Right lobe of liver (tissue), 6 donors: ENCODE measurements at regions not wholly inside any gene's neighbourhood (a gene's known extent, or its start where the extent isn't known, plus 50 kb on each side); places are given as distances from the start of the nearest gene placed in this dataset.
"Not testable (repeated sequence)": the region's sequence is repeated elsewhere in the genome, so short reads cannot be mapped to it uniquely, and the experiment has no call there.

Source experiments
- ATAC-seq, 4 donors: fragments of 200-7000 bp; cut with Tn5 transposase; one replicate each; pipeline ENCODE4 v1.9.1; 2020; ENCODE audit warnings: mild to moderate bottlenecking in 4 of 4, moderate library complexity in 4 of 4
- DNase-seq, 3 donors: peaks; one replicate each; pipeline ENCODE4 v3.0.0-alpha.2; 2020
- H3K27ac ChIP-seq, 3 donors: fragments of 200-600 bp; one replicate each; pipeline ENCODE4 v1.8.0; 2022
- H3K27me3 ChIP-seq, 2 donors: fragments of 200-600 bp; one replicate each; pipeline ENCODE4 v1.8.0; 2022
- H3K36me3 ChIP-seq, 4 donors: fragments of 200-600 bp; sonication (generic) in 1 of 4; one replicate each; pipeline versions ENCODE4 v1.5.1 to v1.8.0; 2017 to 2022; ENCODE audit warnings: control low read depth in 1 of 4
- H3K4me1 ChIP-seq, 4 donors: fragments of 200-600 bp; sonication (generic) in 1 of 4; one replicate each; pipeline versions ENCODE4 v1.5.1 to v1.8.0; 2017 to 2022; ENCODE audit warnings: control low read depth in 1 of 4
- H3K4me3 ChIP-seq, 3 donors: fragments of 200-600 bp; one replicate each; pipeline ENCODE4 v1.8.0; 2022
- H3K9me3 ChIP-seq, 4 donors: fragments of 200-600 bp; sonication (generic) in 1 of 4; one replicate each; pipeline versions ENCODE4 v1.5.1 to v1.8.0; 2017 to 2022; ENCODE audit warnings: control low read depth in 1 of 4
- CTCF ChIP-seq, 4 donors: fragments of 200-600 bp in 3 of 4; fragments of 450-650 bp in 1 of 4; IDR thresholded peaks; one replicate each; pipeline versions ENCODE4 v1.5.1 to v1.8.0; 2016 to 2022; ENCODE audit warnings: antibody characterized with exemption in 4 of 4, mild to moderate bottlenecking in 2 of 4
- POLR2A ChIP-seq: fragments of 450-650 bp; IDR thresholded peaks from one replicate; pipeline ENCODE4 v1.6.1; 2017; ENCODE audit warnings: antibody characterized with exemption, mild to moderate bottlenecking
- WGBS: methylation state at CpG from one replicate; pipeline ENCODE4 v1.1.6; 2018; ENCODE audit warnings: low coverage, low lambda C conversion rate; ENCODE audit not compliant: insufficient coverage; ENCODE audit errors: missing lambda C conversion rate; 5-methylcytosine and 5-hydroxymethylcytosine counted together
- intact Hi-C, 2 donors: fragments of 100-400 bp; cut with DNase I; formaldehyde crosslinking; loops; one replicate each; pipeline versions ENCODE4 v1.11.2 to v1.14.1; 2022
- donor health status: DM: no; HTN: yes; CAD: no.
- donor health status: DM: no; HTN: no; CAD: no.
- donor health status: DM: no; HTN: no; CAD: no.
- donor health status: DM: no; HTN: yes; CAD: no.
- donor health status: DM: no; HTN: yes; CAD: no.

- no peak for TF ChIP-seq POLR2A
- TF ChIP-seq CTCF (IDR thresholded peaks at IDR 0.05) = no peak
- ATAC-seq (peak in 1 of 4 donors; percentile 33), DNase-seq (no peak)
- Histone ChIP-seq H3K27me3 (no peaks in the 10 kb centered on the region), H3K4me1 (no peaks in the 10 kb centered on the region), H3K9me3 (no peaks in the 10 kb centered on the region), H3K4me3 (no peak overlapping the region), H3K36me3 (no peaks in the 10 kb centered on the region), H3K27ac (no peak overlapping the region)
- WGBS = no CpG with 5 or more reads among the region's 5 CpGs
- intact Hi-C loops = loop anchor here (5.0 to 10.0 kb wide), 2 partner anchors 635 to 638 kb away; no protein-coding TSS in a partner anchor
These were observed 140.7 kb upstream of the THUMPD2 start for GRCh38 chr2:39919511-39920306.

- ATAC-seq = no peak
- no peaks in the 10 kb centered on the region for H3K4me1 ChIP-seq
- intact Hi-C loops = loop anchor here (5.0 to 10.0 kb wide), 2 partner anchors 636 to 638 kb away; no protein-coding TSS in a partner anchor
- no peak overlapping the region for H3K27ac ChIP-seq
- no peaks in the 10 kb centered on the region for H3K9me3 ChIP-seq
- no peaks in the 10 kb centered on the region for H3K27me3 ChIP-seq
- no peak overlapping the region for H3K4me3 ChIP-seq
- H3K36me3 ChIP-seq = no peaks in the 10 kb centered on the region
- TF ChIP-seq POLR2A (no peak), CTCF (IDR thresholded peaks at IDR 0.05) (no peak)
- DNase-seq = no peak
These were observed 139.8 kb upstream of the THUMPD2 start for GRCh38 chr2:39918886-39919285.

GRCh38 chr2:39917371-39917770 lies 138.3 kb upstream of the THUMPD2 start:
- WGBS = 40% methylated on average over 1 of the region's 1 CpG
- DNase-seq, H3K4me3 ChIP-seq, H3K36me3 ChIP-seq, H3K4me1 ChIP-seq, H3K9me3 ChIP-seq, H3K27me3 ChIP-seq, H3K27ac ChIP-seq, ATAC-seq: not testable (repeated sequence)
- intact Hi-C loops = loop anchor here (5.0 to 10.0 kb wide), 2 partner anchors 637 to 640 kb away; no protein-coding TSS in a partner anchor

GRCh38 chr2:39914949-39915348 lies 135.9 kb upstream of the THUMPD2 start:
- Histone ChIP-seq H3K36me3 (no peaks in the 10 kb centered on the region), H3K4me1 (no peaks in the 10 kb centered on the region), H3K27ac (no peak overlapping the region), H3K9me3 (no peaks in the 10 kb centered on the region), H3K27me3 (no peaks in the 10 kb centered on the region), H3K4me3 (no peak overlapping the region)
- ATAC-seq = no peak
- no peak for DNase-seq
- TF ChIP-seq POLR2A (no peak), CTCF (IDR thresholded peaks at IDR 0.05) (no peak)
- intact Hi-C loops = loop anchor here (5.0 to 10.0 kb wide), 2 partner anchors 640 to 642 kb away; no protein-coding TSS in a partner anchor
- WGBS = 91% methylated on average over 2 of the region's 2 CpGs

- Histone ChIP-seq H3K27me3 (no peaks in the 10 kb centered on the region), H3K36me3 (no peaks in the 10 kb centered on the region), H3K9me3 (no peaks in the 10 kb centered on the region), H3K27ac (no peak overlapping the region), H3K4me3 (no peak overlapping the region), H3K4me1 (no peaks in the 10 kb centered on the region)
- TF ChIP-seq POLR2A (no peak), CTCF (IDR thresholded peaks at IDR 0.05) (peak; percentile 73 to 85 (median 78))
- ATAC-seq (peak; percentile 86 to 93 (median 90)), DNase-seq (no peak)
- intact Hi-C loops = loop anchor here in 1 of 2 donors (10.0 kb wide), 1 partner anchor 641 kb away; no protein-coding TSS in a partner anchor
- 22% methylated on average over 5 of the region's 5 CpGs for WGBS
These were observed 134.8 kb upstream of the THUMPD2 start for GRCh38 chr2:39913648-39914461.
